ENCODE measurements at regions not wholly inside any gene's neighbourhood (a gene's known extent, or its start where the extent isn't known, plus 50 kb on each side); places are given as distances from the start of the nearest gene placed in this dataset.

DNA sequence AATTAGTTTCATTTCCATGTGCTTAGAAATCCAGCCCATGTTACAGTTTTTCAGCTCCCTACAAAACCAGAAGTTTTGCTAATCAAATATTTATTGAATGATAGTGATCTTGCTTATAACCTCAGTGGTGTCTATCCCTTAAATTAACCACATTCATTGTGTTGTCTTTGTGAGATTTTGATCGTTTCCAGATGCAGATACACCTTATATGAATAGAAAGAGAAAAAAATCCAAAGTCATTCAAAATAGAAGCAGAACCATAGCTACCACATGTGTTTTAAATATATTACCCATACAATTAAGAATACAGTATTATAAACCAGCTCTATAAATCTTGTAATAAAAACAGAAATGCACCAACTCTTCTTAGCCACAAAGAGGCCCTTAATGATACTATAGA lies 60.6 kb upstream of the RREB1 start:
- TF ChIP-seq CTCF (IDR thresholded peaks at IDR 0.05 in 8 of 11, conservative IDR thresholded peaks at IDR 0.05 in 3 of 11) = no peak
- no peak for TF ChIP-seq POLR2A (IDR thresholded peaks at IDR 0.05)
- TF ChIP-seq POLR2AphosphoS5 (IDR thresholded peaks at IDR 0.05) = no peak
